ENCODE measurements at regions not wholly inside any gene's neighbourhood (a gene's known extent, or its start where the extent isn't known, plus 50 kb on each side); places are given as distances from the start of the nearest gene placed in this dataset.

GRCh38 chr5:87770016-87770570, 357.4 kb upstream of the CCNH start:
- H3K27me3 ChIP-seq: peaks cover 28% of the 10 kb centered on the region
- in situ Hi-C loops (cut with MboI; ENCODE audit: low pct_ligation_motif_present in 1 of 4, low pct_unique_long_range_greater_than_20kb in 1 of 4, low sequenced_read_pairs in 3 of 4) (loop anchor here in 1 of 4 donors (10.0 kb wide), 1 partner anchor 915 kb away; no protein-coding TSS in a partner anchor), intact Hi-C loops (cut with DNase I; ENCODE audit: low total_unique reads) (no loop called here)
- 85% methylated on average over 7 to 8 of the region's 8 CpGs for WGBS, 2 donors (ENCODE audit: low coverage in 1 of 2)
- no peaks in the 10 kb centered on the region for H3K9me3 ChIP-seq
- TF ChIP-seq CTCF (IDR thresholded peaks at IDR 0.05) (no peak), POLR2AphosphoS5 (IDR thresholded peaks at IDR 0.05) (no peak), EP300 (IDR thresholded peaks at IDR 0.05; ENCODE audit: low read depth) (no peak), POLR2A (IDR thresholded peaks at IDR 0.05) (no peak)
- no peak overlapping the region for H3K27ac ChIP-seq
- H3K4me1 ChIP-seq: no peaks in the 10 kb centered on the region
- no peak for DNase-seq
- H3K36me3 ChIP-seq: no peaks in the 10 kb centered on the region
- no peak overlapping the region for H3K4me3 ChIP-seq

GRCh38 chr5:87769157-87769556, 356.4 kb upstream of the CCNH start:
- 89 to 96% methylated on average over 2 of the region's 2 CpGs for WGBS, 2 donors (ENCODE audit: low coverage in 1 of 2)
- peaks cover 28% of the 10 kb centered on the region for H3K27me3 ChIP-seq
- H3K27ac ChIP-seq: no peak overlapping the region
- no peaks in the 10 kb centered on the region for H3K4me1 ChIP-seq
- intact Hi-C loops (cut with DNase I; ENCODE audit: low total_unique reads) (no loop called here), in situ Hi-C loops (cut with MboI; ENCODE audit: low pct_ligation_motif_present in 1 of 4, low pct_unique_long_range_greater_than_20kb in 1 of 4, low sequenced_read_pairs in 3 of 4) (no loop called here)
- H3K4me3 ChIP-seq: no peak overlapping the region
- no peak for DNase-seq
- no peaks in the 10 kb centered on the region for H3K36me3 ChIP-seq
- TF ChIP-seq EP300 (IDR thresholded peaks at IDR 0.05; ENCODE audit: low read depth): no peak
- no peaks in the 10 kb centered on the region for H3K9me3 ChIP-seq

GRCh38 chr5:87768190-87768589, 355.5 kb upstream of the CCNH start:
- in situ Hi-C loops (cut with MboI; ENCODE audit: low pct_ligation_motif_present in 1 of 4, low pct_unique_long_range_greater_than_20kb in 1 of 4, low sequenced_read_pairs in 3 of 4) (no loop called here), intact Hi-C loops (cut with DNase I; ENCODE audit: low total_unique reads) (no loop called here)
- H3K4me3 ChIP-seq: no peak overlapping the region
- H3K9me3 ChIP-seq: no peaks in the 10 kb centered on the region
- H3K27ac ChIP-seq: no peak overlapping the region
- 63 to 85% methylated on average over 1 to 2 of the region's 2 CpGs for WGBS, 2 donors (ENCODE audit: low coverage in 1 of 2)
- TF ChIP-seq CTCF (IDR thresholded peaks at IDR 0.05) (no peak), POLR2A (IDR thresholded peaks at IDR 0.05) (no peak), POLR2AphosphoS5 (IDR thresholded peaks at IDR 0.05) (no peak), EP300 (IDR thresholded peaks at IDR 0.05; ENCODE audit: low read depth) (no peak)
- H3K4me1 ChIP-seq: no peaks in the 10 kb centered on the region
- DNase-seq: no peak
- H3K27me3 ChIP-seq: peaks cover 25% of the 10 kb centered on the region
- no peaks in the 10 kb centered on the region for H3K36me3 ChIP-seq

DNA sequence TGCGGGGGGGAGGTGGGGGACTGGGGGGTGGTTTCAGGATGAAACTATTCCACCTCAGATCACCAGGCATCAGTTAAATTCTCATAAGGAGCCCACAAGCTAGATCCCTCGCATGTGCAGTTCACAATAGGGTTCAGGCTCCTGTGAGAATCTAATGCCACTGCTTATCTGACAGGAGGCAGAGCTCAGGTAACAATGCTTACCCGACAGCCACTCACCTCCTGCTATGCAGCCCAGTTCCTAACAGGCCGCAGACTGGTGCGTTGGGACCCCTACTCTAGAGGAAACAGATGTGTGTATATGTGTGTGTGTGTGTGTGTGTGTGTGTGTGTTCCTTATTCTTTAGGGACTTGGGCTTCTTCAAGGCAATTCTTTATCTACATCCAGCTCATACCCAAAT, 352.3 kb upstream of the CCNH start:
- Histone ChIP-seq H3K4me1 (no peaks in the 10 kb centered on the region), H3K9me3 (no peaks in the 10 kb centered on the region), H3K4me3 (no peak overlapping the region), H3K27me3 (no peaks in the 10 kb centered on the region), H3K36me3 (no peaks in the 10 kb centered on the region), H3K27ac (no peak overlapping the region)
- in situ Hi-C loops (cut with MboI; ENCODE audit: low pct_ligation_motif_present in 1 of 4, low pct_unique_long_range_greater_than_20kb in 1 of 4, low sequenced_read_pairs in 3 of 4) (no loop called here), intact Hi-C loops (cut with DNase I; ENCODE audit: low total_unique reads) (no loop called here)
- TF ChIP-seq CTCF (IDR thresholded peaks at IDR 0.05): no peak
- TF ChIP-seq POLR2AphosphoS5 (IDR thresholded peaks at IDR 0.05): no peak
- TF ChIP-seq EP300 (IDR thresholded peaks at IDR 0.05; ENCODE audit: low read depth): no peak
- TF ChIP-seq POLR2A (IDR thresholded peaks at IDR 0.05): no peak
- no peak for DNase-seq
- WGBS, 2 donors (ENCODE audit: low coverage in 1 of 2): 40 to 49% methylated on average over 2 to 5 of the region's 5 CpGs

GRCh38 chr5:87762631-87763030, 349.9 kb upstream of the CCNH start:
- DNase-seq: no peak
- Histone ChIP-seq H3K4me1 (no peaks in the 10 kb centered on the region), H3K27ac (no peak overlapping the region), H3K9me3 (no peaks in the 10 kb centered on the region), H3K36me3 (no peaks in the 10 kb centered on the region), H3K27me3 (no peaks in the 10 kb centered on the region), H3K4me3 (no peak overlapping the region)
- TF ChIP-seq CTCF (IDR thresholded peaks at IDR 0.05): no peak
- no peak for TF ChIP-seq POLR2AphosphoS5 (IDR thresholded peaks at IDR 0.05)
- no peak for TF ChIP-seq EP300 (IDR thresholded peaks at IDR 0.05; ENCODE audit: low read depth)
- no peak for TF ChIP-seq POLR2A (IDR thresholded peaks at IDR 0.05)
- 48 to 78% methylated on average over 1 of the region's 1 CpG for WGBS, 2 donors (ENCODE audit: low coverage in 1 of 2)
- in situ Hi-C loops (cut with MboI; ENCODE audit: low pct_ligation_motif_present in 1 of 4, low pct_unique_long_range_greater_than_20kb in 1 of 4, low sequenced_read_pairs in 3 of 4): no loop called here
- intact Hi-C loops (cut with DNase I; ENCODE audit: low total_unique reads): no loop called here
